HG03196 (cell line): ENCODE measurements at regions not wholly inside any gene's neighbourhood (a gene's known extent, or its start where the extent isn't known, plus 50 kb on each side); places are given as distances from the start of the nearest gene placed in this dataset.

Source experiments
- ATAC-seq: cut with Tn5 transposase; IDR thresholded peaks from one replicate; pipeline ENCODE4 v1.9.1; 2021; ENCODE audit not compliant: unreplicated experiment

GRCh38 chr3:18127859-18128681 is 297.1 kb downstream of the SATB1 start:
- no peak for ATAC-seq

DNA sequence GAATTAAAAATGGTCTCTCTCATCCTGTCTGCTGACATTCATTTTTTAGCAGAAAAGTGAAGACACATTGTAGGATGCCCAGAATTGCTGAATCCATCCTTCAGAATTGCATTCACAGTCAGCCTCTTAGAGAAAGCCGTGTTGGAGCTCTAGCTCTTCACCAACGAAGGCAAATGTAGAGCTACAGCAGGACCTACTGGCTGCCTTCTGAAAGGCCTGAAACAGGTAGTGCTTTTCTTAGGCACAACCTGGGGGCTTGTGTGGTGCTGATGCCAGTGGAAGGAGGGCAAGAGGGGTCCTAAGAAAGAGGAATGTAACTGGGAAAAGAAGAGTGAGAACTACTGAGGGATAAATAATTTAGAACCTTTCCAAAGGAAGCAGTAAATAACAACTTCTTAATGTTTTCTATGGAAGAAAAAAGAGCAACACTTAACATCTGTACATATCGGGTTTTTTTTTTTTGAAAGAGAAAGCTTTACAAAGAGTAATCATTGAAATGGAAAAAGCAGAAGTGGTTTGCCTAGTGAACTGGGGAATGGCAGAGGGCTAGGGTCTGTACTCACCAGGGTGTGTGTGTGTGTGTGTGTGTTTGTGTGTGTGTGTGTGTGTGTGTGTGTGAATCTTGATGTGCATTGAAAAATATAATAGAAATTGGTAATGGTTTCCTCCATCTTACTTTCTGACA is 297.8 kb downstream of the SATB1 start:
- ATAC-seq, result peak; percentile 94

- ATAC-seq, result no peak
Observed at GRCh38 chr3:18126772-18127171, 298.4 kb downstream of the SATB1 start.

DNA sequence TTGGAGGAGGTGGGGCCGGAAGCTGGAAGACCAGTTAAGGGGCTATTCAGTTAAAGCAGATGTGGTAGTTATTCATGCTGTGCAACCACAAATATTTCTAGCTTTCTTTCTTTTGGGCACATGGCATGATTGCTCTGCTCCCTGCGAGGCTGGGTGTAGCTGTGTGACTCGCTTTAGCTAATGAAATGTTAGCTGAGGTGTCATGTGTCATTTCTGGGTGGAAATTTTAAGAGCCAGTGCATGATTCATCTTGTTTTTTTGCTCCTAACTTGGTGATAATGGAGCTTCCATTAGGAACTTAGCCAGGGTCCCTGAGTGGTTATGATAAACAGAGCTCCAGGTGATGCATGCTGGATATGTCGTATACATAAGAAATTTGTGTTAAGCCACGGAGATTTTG is 300.6 kb downstream of the SATB1 start:
- no peak for ATAC-seq

GRCh38 chr3:18122264-18122663 is 302.9 kb downstream of the SATB1 start:
- ATAC-seq, result no peak

DNA sequence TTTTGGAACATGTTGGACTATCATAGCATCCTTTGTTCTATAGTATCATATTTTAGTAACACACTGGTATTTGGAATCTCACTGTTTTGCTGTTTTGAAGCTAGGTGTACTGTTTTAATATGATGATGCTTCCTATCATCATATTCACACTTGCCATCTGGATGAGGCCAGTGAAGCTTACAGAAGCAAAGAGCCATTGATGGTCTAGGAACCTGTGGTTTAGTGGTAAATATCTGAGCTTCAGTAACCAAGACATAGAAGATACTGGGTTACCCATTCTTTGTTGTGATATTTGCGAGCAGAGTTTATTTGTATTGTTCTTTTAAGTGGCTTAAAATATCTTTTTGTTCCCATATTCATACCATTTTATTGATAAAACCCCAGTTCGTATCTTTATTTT is 304.1 kb downstream of the SATB1 start:
- ATAC-seq, result no peak

DNA sequence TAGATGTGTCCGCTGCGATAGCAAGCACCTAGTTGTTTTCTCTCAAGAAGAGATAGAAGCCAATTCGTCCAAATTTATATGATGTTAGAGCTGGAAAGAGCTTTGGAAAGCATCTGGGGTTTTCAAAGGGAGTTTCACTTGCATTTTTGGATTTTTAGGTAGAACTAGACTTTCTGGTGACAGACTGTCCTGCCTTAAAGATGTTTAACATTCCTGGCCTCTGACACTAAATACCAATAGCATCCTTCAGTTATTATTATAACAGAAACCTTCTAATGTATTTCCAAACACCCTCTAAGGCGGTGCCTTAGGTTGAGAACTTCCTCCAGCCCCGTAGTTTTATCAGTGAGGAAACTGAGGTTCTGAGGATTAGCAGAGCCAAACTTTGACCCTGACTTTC is 305.3 kb downstream of the SATB1 start:
- ATAC-seq, result no peak

DNA sequence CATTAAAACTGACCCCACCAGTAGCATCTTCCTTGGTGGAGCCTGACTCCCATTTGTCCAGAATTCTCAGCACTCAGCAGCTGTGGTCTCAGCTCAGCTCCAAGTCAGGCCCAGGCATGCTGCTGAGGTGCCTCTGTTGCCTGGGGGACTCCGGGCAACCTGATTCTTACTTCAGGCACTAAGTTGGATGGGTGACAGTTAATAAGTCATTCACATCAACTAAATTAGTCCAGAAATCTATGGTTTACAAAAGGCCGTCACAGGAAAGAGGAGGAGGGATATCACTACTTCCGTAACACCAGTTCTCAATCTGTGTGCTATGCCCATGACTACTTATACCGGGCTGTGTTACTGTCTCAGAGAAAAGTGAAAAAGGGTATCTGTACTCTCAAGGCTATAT is 310.2 kb downstream of the SATB1 start:
- no peak for ATAC-seq

DNA sequence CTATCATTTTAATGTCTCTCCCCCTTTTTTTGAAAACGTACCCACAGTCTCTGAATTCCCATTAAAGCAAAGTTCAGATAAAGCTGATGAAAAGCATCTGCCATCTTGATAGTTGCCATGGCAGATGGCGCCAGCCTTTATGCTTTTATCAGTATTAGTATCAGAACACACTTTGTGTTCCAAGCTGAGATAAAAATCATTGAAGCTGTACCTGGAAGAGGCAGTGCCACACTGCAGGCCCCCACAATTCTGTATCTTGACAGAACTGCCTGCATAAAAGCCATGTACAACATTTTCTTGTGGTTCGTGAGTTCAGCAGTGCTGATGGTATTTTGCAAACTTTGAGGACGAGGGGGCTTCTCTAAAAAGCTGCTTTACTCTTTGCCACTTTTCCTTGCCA is 311.7 kb downstream of the SATB1 start:
- ATAC-seq, result no peak

- ATAC-seq, result no peak
Observed at GRCh38 chr3:18112674-18113375, 312.3 kb downstream of the SATB1 start.

DNA sequence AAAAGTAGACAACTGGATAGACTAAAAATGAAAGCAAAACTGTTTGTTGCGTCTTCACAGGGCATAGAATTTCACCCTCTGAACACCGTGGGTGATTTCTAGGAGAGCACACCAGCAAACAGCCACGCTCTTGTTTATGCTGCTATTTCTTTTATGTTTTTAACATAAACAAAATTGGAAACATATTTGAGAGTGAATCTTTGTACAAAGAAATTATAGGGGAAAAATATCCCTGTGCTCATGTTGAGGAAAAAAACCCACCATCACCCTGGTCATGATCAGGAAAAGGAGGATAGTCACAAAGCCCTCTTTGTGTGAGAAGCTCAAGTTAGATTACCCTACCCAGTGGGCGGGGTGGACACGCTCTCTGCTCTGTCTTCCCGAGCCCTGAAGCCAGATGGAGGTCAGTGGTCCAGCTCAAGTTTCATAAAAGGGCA is 313.3 kb downstream of the SATB1 start:
- ATAC-seq, result peak; percentile 97

DNA sequence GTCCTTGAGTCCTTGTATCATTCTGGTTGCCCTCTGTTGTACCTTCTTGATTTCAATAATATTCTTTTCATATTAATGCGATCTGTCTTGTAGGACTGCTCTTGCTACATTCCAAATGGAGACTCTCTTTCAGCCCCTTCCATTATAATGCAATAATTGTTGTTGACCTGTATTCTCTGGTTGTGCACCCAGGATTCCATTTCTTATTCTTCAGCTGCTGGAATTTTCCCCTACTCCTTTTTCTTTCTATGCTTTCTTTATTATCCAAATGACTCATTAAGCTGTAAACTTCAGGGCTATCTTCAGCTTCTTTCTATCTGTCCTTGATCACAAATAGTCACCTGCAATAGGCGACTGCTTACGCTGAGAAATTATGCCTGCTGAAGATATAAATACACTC is 321.5 kb downstream of the SATB1 start:
- ATAC-seq, result no peak

GRCh38 chr3:18100121-18100520 is 325.0 kb downstream of the SATB1 start:
- ATAC-seq, result no peak

DNA sequence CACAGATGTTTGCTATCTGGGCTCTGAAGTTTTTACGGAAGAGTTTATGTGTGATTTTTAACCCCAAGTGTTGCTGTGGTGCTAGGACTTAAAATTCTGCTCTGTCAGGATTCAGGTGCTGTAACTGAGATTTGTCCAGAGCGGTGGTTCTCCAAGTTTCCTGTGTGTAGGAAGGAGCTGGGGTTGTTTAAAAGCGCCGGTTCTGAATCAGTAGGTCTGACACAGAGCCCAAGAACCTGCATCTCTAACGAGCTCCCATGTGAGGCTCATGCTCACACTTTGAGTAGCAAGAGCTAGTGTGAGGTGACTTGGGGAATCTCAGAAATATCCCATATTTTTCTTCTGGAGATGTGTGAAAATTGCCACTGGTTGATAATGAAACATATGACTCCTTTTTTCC is 325.5 kb downstream of the SATB1 start:
- no peak for ATAC-seq

DNA sequence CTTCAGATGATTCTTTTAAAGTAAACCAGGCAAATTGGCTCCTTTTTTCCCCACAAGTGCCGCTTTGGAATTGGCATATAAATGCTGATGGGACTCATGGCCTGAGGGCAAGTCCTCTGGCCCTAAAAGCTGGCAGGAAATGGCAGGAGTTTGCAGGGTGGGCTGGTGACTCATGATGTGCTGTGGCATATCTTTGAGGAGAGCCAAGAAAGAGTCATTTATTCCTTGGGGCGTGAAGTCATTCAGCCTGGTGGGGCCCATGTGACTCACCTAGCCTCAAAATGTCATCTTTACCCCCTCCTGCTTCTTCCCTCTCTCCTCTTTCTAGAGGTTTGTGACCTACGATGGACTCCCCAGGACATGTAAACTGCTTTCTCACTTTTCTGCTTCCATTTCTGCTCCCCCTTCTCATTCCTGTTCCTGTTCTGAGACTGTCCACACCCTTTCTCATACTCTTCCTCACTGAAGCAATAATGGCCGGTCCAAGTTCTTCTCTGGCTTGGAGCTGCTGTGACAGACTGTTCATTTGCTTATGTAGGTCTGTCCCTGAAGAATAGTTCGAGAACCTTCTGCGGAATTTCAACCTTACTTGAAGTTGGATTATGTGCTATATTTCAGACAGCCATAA is 326.1 kb downstream of the SATB1 start:
- no peak for ATAC-seq

DNA sequence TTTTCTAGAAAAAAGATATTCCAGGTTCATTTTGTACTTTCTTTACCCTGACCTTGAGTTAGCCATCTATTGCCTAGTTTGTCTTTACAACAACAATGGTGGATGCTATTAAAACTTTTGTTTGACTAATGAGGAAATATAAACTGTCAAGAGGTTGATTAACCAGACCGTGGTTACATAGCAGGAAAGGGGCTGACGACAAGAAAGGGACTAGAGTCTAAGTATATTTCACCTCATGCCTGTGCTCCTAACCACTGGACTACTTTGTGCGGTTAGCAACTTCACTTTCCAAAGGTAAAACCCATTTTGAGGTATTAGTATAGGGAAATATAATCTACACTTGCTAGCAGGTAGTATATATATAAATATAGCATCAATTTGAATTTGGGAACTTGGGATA is 327.1 kb downstream of the SATB1 start:
- no peak for ATAC-seq

DNA sequence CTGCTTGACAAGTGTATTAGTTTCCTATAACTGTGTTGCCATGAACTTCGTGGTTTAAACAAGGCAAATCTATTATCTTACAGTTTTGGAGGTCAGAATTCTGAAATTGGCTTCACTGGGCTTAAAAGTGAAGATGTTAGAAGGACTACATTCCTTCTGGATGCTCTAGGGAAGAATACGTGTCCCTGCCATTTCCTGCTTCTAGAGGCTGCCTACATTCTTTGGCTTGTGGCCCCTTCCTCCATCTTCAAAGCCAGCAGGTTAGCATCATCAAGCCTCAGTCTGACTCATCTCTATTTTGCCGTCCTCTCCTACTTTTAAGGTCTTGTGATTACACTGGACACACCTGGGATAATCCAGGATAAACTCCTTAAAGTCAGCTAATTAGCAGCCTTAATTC is 327.7 kb downstream of the SATB1 start:
- ATAC-seq, result no peak

- no peak for ATAC-seq
Observed at GRCh38 chr3:18092726-18093125, 332.4 kb downstream of the SATB1 start.

- no peak for ATAC-seq
Observed at GRCh38 chr3:18090377-18090776, 334.8 kb downstream of the SATB1 start.

DNA sequence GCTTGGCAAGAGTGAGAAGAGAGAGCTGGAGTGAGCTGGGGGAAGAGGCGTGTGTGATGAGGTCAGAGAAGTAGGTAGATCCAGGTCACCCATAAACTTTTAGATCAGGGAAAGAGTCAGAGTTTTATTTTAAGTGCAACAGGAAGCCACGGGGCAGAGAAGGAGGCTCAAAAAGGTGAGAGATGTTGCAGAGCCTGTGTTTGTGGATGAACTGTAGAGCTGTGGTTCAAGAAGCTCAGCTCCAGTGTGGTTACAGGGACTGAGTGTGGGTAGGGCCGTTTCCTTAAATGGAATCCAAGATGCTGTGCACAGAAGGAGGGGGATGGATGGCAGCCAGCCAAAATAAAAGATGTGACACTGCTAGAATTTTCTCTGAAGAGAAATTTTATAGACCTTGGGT is 337.2 kb downstream of the SATB1 start:
- ATAC-seq, result no peak

- ATAC-seq, result no peak
Observed at GRCh38 chr3:18086760-18087159, 338.4 kb downstream of the SATB1 start.
